NCI-H1930 (cell line): ENCODE measurements at regions not wholly inside any gene's neighbourhood (a gene's known extent, or its start where the extent isn't known, plus 50 kb on each side); places are given as distances from the start of the nearest gene placed in this dataset.
"Not testable (repeated sequence)": the region's sequence is repeated elsewhere in the genome, so short reads cannot be mapped to it uniquely, and the experiment has no call there.

ENCODE experiments used
- DNase-seq, 2 experiments: peaks; one replicate each; lab custom pipeline; 2025; lab: John Stamatoyannopoulos, UW

DNA sequence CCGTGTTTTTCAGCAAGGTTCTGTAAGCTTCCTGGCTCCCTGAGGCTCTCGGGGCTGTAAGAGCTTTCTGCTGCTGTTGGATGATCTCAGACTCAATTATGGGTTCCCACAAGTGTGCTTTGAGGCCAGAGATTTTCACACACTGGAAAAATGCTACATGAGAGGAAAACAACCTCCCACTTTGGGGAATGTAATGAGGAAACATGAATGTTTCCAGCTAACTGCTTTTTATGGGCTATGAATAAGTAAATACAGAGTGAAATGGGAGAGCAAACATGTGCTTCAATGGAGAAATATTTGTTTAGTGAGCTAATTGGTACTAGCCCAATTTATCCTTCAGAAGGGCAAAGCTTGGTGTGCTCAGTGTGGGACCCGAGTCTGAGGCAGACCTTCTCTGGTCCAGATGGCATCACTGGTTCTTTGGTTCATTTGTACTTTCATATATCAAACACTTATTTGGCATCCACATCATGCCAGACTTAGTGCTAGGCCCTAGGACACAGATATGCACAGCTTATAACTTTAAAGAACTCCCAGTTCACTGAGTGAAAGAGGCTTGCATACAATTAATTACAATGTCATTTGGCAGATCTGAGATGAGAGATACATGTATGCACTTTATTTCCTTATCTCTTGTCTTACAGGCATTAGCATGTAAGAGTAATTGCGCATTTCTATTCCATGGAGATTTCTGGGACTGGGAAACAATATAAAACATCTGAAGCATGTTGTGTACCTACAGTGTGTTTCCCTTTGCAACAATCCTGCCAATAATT lies 248.8 kb downstream of the RDH14 start:
- DNase-seq: peak in 1 of 2 experiments; percentile 20

DNA sequence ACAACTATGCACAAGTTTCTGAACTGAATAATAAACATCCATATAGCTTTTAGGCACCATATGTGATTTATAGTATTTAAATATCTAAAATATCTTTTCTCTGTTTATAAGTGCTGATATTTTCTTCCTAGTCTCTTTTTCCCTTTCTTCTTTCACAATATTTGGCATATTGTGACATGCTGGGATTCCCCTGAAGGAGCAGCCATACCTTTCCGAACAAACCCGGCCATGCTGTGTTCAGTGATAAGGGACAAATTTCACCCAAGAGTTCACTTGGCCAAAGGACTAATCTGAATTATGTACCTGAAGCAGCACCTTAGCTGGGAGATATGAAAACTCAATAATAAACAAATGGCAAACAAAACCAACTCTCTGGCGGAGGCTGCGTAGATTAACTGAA lies 250.8 kb downstream of the RDH14 start:
- no peak for DNase-seq

DNA sequence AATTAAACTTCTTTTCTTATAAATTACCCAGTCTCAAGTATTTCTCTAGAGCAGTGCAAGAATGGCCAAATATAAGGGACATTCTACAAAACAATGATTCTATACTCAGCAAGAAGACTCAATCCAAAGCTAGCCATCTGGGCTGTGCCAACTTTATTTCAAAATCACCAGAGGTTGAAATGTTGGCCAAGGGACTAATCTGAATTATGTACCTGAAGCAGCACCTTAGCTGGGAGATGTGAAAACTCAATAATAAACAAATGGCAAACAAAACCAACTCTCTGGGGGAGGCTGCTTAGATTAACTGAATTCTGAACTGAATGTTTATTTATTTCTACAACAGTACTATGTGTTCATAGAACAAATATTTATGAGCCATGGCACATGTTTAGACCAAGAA lies 251.3 kb downstream of the RDH14 start:
- DNase-seq: no peak

DNA sequence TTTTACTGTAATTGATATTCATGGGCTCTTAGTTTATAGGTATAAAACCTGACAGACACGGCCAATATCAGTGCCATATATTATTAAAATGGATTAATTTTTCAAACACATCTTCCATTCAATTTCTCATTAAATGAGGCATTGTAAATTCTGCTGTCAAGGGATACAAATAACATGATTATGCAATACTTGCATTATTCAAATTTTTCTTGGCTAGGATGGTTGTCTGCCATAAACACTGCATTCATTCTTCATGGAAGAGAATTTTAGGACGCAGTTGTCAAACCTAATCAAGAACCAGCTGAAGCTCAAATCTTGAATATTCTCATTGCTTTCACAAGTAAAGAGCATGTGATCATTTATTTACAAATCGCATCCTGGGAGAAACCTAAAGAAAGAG lies 255.6 kb downstream of the RDH14 start:
- no peak for DNase-seq

DNA sequence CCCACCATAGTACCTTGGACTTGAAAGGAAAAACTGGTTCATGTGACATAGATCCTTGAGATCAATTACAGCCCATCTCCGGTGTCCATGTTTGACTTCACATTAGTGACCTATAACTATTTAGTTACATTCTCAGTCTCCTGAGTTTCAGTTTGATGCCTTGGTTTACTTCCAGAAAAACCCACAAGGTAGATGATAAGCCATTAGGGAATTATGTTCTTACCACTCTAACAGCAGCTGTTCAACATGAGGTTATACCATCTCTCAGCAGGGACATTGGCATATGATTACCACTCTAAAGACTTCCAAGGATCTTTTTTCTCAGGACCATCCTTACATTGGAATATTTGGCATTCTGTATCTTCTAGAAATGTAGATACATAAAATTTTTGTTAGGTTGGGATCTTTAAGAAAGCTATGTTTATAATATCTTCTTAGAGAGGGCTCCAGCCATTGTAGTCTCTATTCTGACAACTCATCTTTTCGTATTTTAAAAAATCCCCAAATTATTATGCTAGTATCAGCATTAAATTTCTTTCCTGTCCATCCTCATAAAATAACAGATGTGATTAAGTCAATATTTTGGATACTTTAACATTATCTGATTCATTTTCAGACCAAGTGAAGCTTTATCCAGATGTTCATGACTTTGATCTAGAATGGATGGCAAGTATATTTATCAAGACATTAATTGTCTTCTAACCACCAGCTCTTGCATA lies 258.9 kb downstream of the RDH14 start:
- DNase-seq: no peak

DNA sequence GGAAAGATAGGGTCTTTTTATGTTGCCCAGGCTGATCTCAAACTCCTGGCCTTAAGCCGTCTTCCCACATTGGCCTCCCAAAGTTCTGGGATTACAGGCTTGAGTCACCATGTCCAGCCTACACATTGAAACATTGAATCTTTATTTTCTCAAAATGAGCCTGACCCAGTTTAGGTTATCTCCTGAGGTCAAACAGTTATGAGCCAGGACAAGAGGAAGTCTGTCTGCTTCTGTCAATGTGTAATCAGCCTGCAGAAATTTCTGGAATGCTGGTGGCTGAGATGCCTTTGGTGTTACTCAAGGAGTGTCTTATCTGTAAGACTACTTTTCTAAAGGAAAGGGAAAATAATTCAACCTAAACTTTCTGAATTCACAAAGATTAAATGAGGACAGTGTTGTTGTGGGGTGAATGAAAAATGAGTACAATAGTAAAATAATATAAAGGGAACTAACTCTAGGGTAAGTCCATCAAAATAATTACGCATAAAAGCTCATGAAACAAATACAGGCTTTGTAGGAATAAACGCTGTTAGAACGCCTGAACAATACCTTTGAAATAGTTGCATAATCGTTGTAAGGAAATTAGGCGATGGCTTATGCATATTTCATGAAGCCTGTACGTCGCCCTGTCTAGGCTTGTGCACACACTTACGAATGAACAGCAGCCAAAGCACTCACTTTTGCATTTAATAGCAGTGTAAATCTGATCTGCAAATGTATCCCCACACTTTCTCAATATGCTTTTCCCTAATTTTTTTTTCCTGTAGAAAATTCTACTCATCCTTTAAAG lies 260.8 kb downstream of the RDH14 start:
- no peak for DNase-seq

DNA sequence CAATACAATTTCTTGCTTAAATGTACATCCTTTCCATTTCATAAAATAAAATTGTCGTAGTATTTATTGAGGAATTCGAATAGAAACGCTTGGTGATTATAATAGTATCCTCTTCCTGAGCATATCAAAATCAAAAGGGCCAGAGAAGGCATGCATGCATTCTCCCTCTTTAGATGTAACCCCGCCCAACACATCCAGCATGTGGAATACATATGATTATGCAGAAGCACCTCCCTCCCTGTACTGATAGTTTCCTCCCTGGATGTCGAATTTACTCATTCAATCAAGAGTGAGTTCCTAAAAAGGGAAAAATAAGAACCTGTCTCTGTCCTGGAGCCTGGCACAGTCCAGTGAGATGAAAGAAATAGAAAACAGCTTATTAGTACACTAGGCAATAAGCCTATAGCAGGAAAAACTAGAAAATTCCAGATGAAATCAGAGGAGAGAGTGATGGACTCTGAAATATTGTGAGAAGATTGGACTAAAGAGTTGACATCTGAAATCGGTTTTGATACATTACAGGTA lies 262.9 kb downstream of the RDH14 start:
- no peak for DNase-seq

DNA sequence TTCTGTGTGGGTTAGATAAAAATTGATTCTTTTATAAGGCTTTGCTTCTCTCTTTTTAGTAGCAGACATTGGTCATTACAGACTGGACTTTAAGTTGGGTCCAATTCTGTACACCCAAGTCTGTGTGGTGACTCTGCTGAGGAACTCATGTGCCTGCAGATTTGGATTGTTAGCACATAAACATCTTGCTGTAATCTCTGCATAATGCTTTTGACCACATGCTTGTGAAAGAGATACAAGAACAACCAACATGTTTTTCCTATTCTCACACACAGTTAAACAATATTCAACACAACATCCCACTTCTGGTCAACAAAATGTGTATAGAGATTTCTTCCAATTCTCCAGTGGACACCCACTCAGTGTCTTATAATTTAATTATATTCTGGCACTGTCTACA lies 270.1 kb downstream of the RDH14 start:
- no peak for DNase-seq

DNA sequence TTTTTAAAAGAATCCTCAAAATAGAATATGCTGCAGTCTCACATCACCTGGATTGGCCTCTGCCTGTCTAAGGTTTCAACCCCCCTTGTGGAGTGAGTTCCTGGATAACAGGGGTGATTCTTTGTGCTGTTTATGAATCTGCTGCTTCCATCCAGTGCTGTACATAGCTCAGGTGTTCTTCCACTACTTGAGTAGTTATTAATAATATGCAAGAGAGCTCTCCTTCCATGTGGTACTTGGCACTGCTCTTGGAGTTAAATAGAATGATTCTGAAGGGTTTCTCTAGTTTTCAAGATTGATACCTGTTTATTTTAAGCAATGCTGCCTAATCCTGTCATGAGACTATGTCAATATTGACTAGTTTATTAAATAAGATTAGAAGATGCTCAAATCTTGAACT lies 273.6 kb downstream of the RDH14 start:
- no peak for DNase-seq

DNA sequence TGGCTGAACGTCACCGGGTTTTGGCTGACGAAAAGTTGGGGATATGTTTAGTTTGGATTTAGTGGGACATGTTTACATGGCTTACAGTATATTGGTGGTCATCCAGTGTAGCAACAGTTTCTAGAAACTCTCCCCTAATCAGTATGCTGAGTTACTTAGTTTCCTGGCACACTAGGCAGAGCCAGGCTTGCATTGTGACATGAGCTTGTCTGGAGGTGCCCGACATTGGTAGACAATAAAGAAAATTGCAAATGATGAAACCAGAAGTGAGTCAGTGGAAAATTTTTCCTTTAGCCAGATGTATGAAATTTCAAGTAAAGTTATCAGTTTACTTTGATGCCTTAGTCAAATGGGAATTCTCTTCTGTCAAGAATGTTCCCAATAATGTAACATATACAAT lies 276.1 kb downstream of the RDH14 start:
- no peak for DNase-seq

DNA sequence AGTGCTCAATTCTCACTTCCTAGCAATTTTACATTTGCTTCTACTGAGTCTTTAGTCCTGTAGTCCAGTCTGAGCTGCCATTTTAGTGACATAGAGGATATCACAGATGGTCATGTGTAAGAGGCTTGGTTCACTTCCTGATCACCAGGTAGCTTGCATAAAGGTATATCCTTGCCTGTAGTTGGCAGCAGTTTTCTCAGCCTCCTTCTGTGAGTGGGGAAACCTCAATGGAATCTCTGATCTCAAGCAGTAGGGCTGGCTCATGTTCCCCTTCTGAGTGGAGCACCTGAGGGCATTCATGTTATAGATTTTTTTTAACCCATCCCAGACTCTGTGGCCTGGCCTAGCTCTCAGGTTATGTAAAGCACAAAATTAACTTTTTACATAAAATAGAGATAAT lies 278.4 kb downstream of the RDH14 start:
- DNase-seq: no peak

DNA sequence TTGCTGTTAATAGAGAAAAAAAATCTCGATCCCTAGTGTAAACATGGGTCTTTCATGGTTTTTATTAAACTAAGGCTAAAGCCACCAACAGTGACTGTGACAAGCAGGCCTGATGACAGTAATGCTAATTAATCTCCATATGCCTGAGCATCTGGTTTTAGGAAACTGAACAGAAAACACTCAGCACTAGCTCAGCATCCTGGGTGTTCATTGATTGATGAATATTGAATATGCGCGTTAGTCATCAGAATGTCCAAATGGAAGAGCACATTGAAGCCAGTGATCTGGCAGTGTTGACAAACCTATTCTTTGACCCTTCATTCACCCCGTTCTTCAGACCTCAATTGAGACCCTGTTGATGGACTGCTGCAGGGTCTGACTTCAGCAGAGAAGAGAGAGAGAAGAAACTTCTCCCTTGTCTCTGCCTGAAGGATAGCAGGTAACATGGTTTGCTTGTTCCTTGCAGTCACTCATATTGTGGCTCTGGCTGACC lies 283.8 kb downstream of the RDH14 start:
- DNase-seq: no peak

DNA sequence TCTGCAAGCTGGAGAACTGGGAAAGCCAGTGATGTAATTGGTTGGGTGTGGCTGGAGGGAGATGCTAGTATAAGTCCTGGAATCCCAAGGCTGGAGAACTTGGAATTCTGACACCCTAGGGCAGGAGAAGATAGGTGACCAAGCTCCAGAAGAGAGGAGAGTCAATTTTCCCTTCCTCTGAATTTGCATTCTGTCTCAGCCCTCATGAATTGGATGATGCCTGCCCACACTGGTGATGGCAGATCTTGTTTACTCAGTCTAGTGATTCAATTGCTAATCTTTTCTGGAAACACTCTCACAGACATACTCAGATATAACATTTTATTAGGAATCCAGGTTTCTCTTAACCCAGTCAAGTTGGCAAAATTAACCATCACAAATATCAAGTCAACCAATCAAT lies 287.2 kb downstream of the RDH14 start:
- DNase-seq: no peak

DNA sequence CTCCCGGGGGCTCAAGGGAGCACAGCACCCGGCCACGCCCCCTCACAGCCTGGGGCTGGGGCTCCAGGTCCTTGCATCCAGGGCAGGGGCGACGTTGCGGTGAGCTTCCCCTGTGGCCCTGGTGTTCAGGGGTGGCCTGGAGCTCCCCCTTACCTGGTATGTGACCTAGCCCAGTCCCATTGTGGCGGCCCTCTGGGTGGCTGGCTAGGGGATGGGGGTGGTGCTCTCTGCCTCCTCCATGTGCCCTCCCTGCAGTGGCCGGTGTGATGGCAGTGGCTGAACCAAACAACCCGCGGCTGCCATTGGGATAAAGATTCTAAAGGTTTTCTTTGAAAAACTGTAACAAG lies 288.3 kb downstream of the RDH14 start:
- no peak for DNase-seq

DNA sequence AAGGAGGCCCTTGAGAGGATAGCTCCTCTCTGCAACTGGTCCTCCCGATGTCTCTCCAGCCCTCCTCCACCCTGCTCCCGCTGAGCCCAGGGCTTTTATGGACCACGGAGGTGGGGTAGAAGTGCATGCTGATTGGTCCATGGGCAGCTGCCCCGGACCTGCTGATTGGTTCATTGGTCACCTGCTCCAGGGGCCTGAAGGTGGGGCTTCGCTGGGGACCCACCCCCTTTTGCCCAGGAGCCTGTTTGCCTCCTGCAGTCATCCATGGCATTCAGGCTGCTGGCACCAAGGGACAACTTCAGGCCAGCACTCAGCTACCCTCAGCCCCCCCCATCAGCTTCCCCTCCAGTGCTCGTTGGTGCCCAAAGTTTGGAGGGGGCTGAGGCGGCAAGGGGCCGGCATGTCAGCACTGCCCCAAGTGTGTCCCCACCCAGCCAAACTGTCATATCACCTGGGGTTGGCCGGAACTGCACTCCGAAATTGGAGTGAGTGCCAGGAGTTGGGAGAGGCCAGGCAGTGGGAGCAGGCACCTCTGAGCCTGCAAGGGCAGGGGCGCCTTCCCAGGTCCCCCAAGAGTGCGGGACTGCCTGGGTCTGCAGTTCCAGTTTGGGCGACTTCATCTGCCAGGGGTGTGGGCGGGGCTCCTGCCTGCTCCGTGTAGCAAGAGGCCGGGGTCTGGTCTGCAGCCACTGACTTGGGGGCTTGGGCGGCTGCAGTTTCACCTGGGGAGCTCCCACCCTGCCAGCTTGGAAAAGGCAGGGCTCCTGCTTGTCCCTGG lies 288.9 kb downstream of the RDH14 start:
- no peak for DNase-seq

DNA sequence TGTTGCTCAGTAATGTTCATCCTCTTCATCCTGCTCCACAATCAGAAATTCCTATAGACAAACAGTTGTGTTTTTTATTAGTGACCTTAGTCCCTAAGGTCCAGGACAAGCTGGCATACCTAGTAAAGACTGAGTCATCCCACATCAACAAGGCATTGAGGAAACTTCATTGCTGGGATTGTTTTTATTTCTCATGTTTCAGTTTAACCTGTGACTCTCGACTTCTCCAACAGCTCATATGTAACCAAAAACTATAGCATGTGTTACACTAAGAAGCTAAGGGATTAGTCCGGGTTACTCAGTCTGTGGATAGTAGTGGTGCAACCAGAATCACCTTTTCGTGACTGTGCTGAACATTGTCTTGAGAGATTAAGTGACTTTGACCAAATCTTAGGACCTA lies 292.1 kb downstream of the RDH14 start:
- no peak for DNase-seq

DNA sequence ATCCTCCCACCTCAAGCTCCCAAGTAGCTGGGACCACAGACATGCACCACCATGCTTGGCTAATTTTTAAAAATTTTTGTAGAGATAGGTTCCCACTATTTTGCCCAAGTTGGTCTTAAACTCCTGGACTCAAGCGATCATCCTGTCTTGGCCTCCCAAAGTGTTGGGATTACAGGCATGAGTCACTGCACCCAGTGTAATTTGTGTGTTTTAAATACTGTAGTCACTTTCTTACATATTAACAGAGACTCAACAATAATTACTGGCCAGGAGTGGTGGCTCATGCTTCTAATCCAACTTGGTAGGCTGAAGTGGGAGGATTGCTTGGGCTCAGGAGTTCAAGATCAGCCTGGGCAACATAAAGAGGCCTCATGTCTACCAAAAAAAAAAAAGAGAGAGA lies 293.0 kb downstream of the RDH14 start:
- DNase-seq: no peak

DNA sequence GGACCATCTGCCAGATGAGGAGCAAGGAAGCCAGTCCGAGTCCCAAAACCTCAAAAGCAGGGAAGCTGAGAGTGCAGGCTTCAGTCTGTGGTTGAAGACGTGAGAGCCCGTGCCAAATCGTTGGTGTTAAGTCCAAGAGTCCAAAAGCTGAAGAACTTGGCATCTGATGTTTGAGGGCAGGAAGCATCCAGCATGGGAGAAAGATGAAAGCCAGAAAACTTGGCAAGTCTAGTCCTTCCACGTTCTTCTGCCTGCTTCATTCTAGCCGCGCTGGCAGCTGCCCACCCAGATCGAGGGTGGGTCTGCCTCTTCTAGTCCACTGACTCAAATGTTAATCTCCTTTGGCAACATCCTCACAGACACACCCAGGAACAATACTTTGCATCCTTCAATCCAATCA lies 293.8 kb downstream of the RDH14 start:
- not testable (repeated sequence) for DNase-seq

DNA sequence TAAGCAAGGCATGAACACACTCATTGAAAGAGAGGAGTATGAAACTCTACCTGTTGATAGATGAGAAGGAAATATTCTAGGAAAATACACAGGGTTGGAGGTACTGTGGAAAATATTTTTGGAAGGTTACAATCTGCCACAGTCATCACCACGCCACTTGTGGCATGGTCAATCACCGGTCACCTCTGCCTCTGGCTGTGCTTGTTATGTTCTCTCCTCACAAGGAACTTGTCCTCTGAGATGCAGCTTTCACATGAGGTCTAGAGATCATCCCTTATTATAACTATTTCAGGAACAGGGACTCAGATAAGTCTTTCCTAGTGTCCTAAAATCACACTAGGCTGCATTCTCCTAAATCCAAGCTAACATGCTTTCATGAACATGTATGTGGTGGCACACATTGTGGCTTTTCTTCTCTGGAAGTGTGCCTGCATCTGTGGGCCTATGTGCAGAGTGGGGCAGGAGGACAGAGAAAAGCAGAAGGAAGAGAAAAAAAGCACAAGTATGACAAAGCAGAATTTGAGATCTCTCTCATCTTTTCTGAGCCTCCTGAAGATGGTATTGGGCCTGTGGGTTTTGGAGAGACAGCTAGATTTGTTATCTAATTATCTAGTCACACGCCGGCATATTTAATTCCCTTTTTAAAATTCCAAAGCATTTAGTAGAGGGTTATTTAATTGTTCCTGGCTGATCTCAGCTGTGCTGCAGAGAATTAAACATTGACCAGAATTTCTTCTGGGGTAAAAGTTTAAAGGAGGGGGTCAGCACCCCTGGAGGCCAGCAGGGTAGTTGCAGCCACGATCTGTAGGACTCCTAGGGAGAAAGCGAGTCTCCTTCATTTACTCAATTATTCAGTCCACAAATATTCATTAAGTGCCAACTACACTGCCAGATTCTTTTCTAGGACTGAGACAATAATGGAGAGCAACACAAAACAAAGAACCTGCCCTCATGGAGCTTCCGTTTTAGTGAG lies 294.6 kb downstream of the RDH14 start:
- DNase-seq: no peak

DNA sequence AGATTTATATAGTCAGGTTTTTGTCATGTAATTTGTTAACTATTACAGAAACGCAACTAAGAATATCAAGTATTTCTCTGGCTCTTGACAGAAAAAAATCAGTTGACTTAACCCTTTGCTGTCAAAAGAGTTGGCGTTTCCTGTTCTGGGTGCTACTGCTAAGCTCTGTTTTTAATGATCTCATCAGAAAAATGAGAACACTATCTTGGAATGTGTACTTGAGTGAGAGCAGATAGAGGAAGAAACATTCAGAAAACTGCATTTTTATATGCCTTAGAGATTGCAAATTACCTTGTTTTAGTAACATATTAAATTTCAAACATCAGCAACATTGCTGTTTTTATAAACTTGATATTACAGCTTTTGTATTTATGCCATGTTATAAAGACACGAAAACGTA lies 297.9 kb downstream of the RDH14 start:
- DNase-seq: no peak
